ENCODE measurements at regions not wholly inside any gene's neighbourhood (a gene's known extent, or its start where the extent isn't known, plus 50 kb on each side); places are given as distances from the start of the nearest gene placed in this dataset.

- no peak for FAIRE-seq
Measured at GRCh38 chr17:79212149-79213087, 137.8 kb downstream of the ENGASE start.

GRCh38 chr17:79211061-79211770, 136.6 kb downstream of the ENGASE start:
- FAIRE-seq, result no peak

GRCh38 chr17:79210638-79211037, 136.0 kb downstream of the ENGASE start:
- no peak for FAIRE-seq

DNA sequence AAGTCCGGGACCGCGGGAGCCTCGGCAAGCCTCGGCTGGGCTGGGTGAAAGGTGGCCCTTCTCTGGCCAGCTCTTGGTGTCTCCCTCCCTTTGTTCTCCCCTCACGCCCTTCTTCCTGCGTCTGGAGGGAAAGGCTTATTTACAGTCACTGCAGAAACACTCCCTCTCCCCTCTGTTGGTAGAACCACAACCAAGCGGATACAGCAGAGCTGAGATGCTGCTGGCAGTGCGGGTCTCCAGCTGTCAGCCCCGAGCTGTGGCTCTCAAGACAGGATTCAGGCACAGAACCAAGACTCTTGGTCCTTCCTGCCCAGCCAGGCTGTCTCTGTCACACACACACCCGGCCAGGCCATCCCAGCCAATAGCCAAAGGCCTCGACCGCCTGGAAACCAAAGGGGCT, 133.3 kb downstream of the ENGASE start:
- FAIRE-seq, result no peak

- no peak for FAIRE-seq
Measured at GRCh38 chr17:79205688-79206205, 131.1 kb downstream of the ENGASE start.

DNA sequence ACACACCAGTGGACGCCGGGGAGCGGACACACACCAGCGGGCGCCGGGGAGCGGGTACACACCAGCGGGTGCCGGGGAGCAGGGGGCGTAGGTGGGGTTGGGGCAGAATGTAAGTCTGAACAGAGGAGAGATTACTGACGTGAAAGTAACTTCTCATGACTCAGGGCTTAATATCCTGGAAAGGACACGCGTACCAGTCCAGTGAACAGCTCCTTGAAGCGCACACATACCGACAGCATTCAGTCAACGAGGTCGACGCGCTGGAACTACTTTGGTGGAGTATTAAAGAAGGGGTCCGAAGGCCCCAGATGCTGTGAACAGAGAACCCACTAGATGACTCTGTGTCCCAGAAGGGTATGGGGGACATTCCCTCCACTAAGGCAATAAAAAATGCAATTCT, 129.6 kb downstream of the ENGASE start:
- FAIRE-seq, result no peak

DNA sequence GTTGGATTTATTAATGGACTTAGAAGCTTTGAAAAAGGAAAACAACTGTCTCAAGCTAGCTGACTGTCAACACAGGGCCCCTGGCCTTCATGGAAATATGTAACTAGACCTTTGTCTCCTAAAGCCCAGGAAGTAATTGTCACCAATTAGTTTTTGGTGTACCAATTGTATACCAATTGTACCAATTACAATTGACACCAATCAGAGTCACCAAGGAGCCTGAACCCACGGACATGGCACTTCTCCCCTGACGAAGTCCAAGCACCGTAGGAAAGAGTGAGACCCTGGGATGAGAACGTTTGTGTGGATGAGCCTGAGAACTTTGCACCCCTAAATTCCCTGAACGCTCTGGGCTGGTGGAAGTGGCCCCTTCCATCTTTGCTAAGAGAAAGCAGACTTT, 129.0 kb downstream of the ENGASE start:
- no peak for FAIRE-seq

- no peak for FAIRE-seq
Measured at GRCh38 chr17:79203016-79203415, 128.4 kb downstream of the ENGASE start.

- no peak for FAIRE-seq
Measured at GRCh38 chr17:79202480-79202879, 127.9 kb downstream of the ENGASE start.

DNA sequence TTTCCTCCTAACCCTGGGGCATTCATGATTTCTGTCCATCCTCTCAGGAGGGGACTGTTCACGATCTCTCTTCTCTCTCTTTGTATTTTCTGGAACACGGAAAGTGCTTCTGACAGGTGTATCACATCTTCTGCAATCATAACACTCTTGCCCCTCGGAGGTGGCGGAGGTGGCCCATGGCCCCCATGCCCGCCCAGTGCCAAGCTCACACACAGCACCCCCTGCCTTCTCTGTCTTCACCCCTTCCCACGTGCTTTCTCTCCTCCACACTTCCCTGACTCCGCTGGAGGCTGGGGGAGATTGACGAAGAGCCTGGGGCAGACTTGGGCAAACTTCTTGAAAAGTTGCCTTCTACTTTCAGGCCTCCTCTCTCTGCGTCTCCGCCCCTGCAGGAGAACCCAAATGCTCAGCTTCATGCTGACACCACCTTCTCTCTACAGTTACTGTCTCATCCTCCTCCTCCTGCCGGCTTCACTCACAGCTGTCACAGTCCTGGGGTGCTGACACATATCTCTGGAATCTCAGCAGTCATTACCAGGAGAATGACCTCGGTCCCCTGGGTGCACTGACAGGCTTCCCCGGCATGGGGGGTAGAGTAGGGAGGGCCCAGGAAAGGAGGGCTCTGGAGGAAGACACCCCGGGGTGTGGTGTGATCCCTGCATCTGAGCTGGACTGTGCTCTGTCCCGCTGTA, 127.1 kb downstream of the ENGASE start:
- no peak for FAIRE-seq

- no peak for FAIRE-seq
Measured at GRCh38 chr17:79201119-79201518, 126.5 kb downstream of the ENGASE start.

- FAIRE-seq, result no peak
Measured at GRCh38 chr17:79196913-79197312, 122.3 kb downstream of the ENGASE start.

DNA sequence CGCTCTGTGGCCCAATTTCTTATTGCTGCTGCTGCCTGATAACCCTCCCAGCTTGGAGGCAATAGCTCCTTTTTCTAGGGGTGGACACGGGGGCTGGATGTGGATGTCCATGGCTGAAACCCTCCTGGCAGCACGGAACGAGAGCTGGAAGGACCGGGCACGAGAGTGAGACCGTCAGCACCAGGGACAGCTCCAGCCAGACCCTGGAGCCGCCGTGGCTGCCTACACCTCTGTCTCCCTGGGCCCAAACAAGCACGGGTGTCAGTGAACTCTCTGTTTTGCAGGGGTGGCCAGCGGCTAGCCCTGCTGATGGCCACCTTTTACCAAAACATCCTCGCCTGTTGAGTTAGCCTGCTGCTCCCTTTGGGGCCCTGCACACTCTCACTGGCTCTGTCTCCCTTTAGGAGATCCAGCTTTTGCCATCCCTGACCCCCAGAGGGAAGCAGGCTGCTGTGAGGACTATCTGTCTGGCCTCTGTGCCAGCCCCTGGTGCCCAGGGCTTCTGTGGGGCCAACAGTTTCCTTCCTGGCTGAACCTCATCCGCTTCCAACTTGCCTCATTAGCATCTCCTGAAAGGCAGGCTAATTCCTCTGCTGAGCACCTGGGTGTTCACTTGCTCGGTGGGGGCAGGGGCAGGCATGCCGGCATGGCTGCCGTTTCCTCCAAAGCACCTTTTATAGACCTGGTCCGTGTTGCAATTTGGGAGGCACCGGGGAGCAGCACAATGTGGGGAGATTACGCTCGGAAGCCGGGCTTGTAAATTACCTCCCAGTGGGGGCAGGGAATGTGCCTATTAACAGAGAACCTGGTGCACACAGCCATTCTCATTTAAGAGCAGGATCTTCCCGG, 118.1 kb downstream of the ENGASE start:
- FAIRE-seq, result no peak

DNA sequence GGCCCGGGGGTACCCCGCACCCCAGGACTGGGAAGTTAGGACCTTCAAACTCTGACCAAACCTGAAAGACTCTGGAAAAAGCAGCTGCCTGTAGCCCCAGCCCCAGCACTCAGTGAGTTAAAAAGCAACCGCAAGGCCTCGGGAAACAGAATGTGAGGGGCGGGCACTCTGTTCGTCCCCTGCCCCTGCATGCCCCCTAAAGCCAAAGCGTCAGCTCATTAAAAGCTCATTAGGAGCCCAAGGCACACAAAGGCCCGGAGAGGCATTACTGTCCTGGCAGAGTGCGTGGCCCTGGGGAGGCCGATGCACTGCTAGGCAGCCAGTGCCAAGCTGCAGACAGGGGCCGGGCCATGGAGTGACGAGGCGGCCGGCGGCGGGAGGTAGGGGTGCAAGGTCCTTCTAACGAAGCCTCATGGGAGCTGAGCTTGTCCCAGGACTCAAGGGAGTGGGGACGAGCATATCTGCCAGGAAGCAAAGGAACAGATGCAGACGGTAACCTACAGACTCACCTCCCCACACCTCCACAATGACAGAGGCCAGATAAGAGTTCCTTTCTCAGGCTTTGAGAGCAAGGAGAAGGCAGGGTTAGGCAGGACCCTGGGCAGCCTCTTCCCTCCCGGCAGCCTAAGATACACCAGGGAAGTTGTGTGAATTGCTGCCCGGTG, 116.8 kb downstream of the ENGASE start:
- no peak for FAIRE-seq

GRCh38 chr17:79189305-79189704, 114.7 kb downstream of the ENGASE start:
- FAIRE-seq, result no peak

DNA sequence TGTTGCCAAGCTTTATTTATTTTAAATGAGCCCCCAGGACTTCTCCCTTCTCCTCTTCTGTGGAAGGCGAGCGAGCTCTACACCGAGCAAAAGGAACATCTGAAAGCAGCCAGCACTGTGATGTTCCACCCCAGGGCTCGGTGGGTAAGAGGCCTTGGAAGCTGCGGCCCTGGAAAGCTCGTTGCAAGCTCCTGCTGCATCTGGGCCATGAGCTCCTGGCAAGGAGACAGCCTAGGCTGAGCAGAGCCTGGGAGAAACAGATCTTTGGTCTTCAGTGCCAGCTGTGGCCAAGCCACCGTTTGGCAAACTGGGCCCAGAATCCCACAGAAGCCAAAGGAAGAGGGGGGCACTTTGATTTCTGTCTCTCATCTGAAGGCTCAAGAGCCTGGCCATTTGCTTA, 114.1 kb downstream of the ENGASE start:
- FAIRE-seq, result no peak

DNA sequence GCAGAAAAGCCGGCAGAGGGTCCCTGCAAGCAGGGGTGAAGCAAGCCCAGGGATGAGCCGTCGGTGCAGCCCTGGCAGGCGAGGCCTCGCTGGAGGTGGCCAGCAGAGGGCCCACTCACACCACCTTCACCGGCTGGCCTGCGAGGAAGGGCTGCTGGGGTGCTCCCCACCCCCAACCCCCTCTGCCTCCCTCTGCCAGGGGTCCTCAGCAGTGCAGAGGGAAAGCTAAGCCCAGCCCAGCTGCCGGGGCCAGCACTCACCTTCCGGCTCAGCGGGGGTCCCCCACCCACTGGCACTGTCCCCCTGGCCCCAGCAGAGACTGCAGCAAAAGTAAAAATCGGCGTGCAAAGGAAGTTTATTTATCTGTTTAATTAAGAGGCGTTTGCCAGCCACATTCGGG, 113.4 kb downstream of the ENGASE start:
- FAIRE-seq, result no peak

- FAIRE-seq, result no peak
Measured at GRCh38 chr17:79187186-79187585, 112.6 kb downstream of the ENGASE start.

- FAIRE-seq, result no peak
Measured at GRCh38 chr17:79186406-79186805, 111.8 kb downstream of the ENGASE start.

GRCh38 chr17:79185671-79186070, 111.0 kb downstream of the ENGASE start:
- no peak for FAIRE-seq

DNA sequence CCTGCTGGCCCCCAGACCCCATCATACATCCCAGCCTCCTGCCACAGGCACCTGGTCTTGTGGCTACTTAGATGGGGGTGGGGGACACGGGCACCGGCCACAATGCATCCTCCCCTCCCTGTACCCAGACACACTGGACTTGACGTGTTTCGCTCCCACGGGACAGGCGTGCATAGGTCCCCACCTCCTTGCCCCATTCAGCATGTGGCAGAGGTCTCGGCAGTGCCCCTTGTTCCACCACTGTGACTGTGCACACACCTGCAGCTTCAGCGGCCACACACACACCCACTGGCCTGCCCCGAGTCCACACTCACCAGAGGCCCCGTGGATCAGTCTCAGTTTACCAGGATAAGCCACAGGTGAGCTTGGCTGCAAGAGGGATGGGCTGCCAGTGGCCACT, 109.6 kb downstream of the ENGASE start:
- no peak for FAIRE-seq

Measured in A204.1 (cell line).